A204.1 (cell line): ENCODE measurements at regions not wholly inside any gene's neighbourhood (a gene's known extent, or its start where the extent isn't known, plus 50 kb on each side); places are given as distances from the start of the nearest gene placed in this dataset.
"Not testable (repeated sequence)": the region's sequence is repeated elsewhere in the genome, so short reads cannot be mapped to it uniquely, and the experiment has no call there.

Experiments used
- FAIRE-seq: peaks from 2 replicates; lab custom pipeline; 2012; peaks lifted over from hg19 to GRCh38; lab: Jason Lieb, UNC

DNA sequence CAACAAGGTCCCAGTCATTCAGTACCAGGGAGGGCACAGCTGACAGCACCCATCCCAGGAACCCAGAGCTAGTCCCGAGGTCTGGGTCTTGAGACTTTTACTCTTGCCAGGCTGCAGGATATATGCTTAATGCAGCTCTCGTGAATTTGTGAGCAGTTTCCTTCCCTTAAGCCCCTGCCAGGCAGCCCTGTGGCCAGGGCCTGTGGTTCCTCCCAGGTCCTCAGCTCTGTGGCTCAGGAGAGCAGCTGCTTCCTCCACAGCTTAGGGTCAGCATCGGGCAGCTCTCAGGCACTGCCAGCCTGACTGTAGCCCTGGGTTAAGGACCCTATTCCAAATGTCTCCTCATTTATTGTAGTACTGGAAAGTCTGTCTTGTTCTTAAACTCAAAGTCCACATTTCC is 1384.8 kb downstream of the RPIA start:
- FAIRE-seq: no peak

GRCh38 chr2:90077948-90078347 is 1386.5 kb downstream of the RPIA start:
- no peak for FAIRE-seq

DNA sequence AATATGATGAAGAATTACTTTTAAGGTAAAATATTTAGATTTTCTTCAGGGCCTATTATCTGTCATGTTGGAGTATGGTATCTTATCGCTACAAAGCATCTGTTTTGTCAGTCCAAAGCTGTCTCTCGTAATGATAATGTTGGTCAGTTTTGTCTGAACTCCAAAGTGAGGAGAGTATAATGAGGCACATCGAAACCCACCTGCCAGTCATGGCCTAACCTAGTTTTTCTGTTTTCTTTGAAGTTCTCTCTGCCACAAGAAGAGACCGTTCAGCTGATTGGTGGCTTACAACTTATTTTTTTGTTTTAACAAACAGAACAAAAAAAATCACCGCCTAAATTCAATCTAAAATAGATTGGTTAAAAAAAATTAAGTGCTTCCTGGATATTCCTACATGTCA is 1387.9 kb downstream of the RPIA start:
- FAIRE-seq: no peak

DNA sequence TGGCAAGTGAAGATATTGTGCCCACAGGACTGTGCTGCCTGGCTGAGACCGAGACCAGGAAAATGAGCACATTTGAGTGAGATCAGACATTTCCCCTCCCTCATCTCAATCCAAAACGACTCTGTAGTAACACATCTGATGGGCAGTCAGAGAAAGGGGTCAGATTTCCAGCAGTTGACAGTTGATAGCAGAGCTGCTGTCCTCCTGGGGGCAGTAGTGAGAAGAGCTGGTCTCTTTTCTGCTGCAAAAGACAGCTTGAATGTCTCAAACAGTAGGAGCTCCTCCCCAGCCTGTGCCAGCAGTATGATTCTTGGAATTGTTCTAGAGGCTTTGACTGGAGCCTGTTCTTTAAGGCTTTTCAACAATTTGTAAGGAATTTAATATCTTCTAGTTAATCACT is 1396.3 kb downstream of the RPIA start:
- not testable (repeated sequence) for FAIRE-seq

DNA sequence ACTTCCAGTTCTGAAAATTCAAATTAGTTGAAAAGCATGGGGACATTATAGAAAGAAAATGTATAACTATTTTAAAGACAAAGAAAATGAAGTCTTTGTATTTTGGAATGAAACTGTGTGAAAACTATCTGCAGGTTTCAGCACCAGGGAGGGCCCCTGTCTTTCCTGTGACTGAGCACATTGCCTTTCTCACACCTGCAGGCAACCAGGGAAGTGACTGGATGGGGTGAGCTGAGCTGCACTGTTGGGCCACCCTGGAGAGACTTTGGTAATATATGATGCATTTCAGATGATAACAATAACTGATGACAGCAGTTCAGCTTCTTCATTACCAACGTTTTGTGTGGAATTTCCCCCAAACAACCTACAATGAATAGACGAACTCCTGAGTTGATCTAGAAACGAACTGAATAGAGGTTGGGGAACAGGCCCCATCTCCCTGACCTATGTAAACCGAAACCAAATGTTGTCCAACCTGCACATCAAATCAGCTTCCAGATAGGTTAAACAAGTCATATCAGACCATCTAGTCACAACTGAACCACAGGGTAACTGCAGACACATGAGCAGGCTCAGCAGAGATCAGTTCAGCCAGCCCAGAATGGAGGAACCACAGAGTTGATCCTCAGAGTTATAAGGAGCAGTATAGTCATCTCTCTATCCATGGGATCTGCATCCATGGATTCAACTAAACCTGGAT is 1402.2 kb downstream of the RPIA start:
- not testable (repeated sequence) for FAIRE-seq

- FAIRE-seq: not testable (repeated sequence)
These were observed 1406.1 kb downstream of the RPIA start for GRCh38 chr2:90097617-90098016.

DNA sequence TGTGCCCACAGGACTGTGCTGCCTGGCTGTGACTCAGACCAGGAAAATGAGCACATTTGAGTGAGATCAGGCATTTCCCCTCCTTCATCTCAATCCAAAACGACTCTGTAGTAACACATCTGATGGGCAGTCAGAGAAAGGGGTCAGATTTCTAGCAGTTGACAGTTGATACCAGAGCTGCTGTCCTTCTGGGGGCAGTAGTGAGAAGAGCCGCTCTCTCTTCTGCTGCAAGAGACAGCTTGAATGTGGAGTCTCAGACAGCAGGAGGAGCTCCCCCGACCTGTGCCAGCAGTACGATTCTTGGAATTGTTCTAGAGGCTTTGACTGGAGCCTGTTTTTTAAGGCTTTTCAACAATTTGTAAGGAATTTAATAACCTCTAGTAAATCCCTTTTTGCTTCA is 1413.7 kb downstream of the RPIA start:
- not testable (repeated sequence) for FAIRE-seq

DNA sequence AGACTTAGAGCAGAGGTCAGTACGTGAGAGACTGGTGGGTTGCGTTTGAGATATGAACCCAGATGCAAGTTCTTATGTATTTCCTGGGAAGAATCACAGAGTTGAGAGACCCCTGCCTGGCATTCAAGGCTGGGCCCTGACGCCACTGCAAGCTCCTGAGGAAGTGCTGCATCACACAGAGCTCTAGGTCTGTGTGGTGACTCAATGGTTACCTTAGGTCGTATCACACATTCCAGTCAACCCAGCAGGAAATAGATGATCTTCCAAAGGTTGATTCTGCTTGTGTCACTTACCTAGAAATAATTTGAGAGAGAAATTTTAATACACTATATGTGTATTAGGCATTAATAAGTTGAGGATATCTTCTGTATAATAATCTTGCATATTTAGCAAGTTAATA is 1431.9 kb downstream of the RPIA start:
- FAIRE-seq: not testable (repeated sequence)

DNA sequence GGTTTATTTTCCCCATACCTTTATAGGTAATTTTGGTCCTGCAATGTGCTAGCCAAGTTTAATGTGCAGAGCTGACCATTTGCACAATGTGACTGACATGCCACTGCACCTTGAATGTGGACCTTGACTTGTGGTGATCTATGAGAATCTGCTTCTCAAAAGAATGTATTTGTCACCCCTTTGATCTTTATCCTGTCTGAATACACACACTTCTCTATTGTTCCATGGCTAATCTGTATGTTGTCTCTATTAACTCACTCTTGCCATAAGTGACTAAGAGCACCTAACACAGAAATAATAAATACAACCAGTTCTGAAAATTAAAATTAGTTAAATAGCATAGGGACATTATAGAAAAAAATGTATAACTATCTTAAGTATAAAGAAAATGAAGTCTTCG is 1447.6 kb downstream of the RPIA start:
- FAIRE-seq: not testable (repeated sequence)

GRCh38 chr2:90141558-90141957 is 1450.1 kb downstream of the RPIA start:
- FAIRE-seq: not testable (repeated sequence)

- not testable (repeated sequence) for FAIRE-seq
These were observed 1460.3 kb downstream of the RPIA start for GRCh38 chr2:90151805-90152204.

GRCh38 chr2:90170978-90171377 is 1479.5 kb downstream of the RPIA start:
- not testable (repeated sequence) for FAIRE-seq

DNA sequence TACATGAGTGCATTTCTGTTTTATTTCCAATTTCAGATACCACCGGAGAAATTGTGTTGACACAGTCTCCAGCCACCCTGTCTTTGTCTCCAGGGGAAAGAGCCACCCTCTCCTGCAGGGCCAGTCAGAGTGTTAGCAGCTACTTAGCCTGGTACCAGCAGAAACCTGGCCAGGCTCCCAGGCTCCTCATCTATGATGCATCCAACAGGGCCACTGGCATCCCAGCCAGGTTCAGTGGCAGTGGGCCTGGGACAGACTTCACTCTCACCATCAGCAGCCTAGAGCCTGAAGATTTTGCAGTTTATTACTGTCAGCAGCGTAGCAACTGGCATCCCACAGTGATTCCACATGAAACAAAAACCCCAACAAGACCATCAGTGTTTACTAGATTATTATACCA is 1481.6 kb downstream of the RPIA start:
- FAIRE-seq: not testable (repeated sequence)

- FAIRE-seq: not testable (repeated sequence)
These were observed 1488.1 kb downstream of the RPIA start for GRCh38 chr2:90179591-90179990.

DNA sequence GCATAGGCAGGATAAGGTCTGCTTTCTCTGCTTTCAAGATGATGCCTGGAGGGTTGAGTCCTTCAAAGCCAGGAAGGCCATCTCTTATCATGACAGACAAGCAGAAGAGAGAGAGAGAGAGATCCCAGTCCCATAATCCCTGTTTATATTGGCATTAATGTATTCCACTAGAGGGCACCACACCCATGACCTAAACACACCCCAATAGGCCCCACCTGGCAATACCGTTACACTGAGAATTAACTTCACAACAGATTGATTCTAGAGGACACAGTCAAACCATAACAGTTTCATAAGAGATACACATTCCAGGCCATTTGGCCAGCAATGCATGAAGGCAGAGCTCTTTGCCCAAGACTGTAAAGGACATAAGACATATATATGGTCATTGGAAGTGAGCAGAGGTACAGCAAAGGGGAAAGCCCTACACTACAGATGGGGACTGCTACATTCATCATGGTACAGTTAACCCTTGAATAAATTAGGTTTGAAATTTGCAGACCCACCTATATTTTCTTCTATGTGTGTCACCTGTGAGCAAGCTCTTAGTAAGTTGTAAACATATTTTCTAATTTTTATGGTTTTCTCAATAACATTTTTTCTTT is 1516.1 kb downstream of the RPIA start:
- no peak for FAIRE-seq

DNA sequence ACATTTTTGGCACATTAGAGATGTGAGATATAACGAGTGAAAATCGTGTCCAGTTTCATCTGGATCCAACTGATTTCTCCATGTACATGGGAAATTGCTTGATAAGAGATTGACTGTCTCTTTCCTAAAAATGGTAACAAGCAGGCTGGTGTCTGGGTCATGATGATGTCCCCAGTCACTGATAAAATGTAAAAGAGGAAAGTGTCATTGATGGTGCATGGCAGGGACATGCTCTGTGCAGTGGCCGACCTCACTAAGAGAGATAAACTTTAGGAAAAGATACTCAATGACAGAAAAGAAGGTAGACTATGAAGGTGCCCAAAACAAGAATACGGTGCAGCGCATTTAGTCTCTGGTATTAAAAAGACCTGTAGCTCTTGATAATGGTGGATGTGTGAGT is 1517.5 kb downstream of the RPIA start:
- FAIRE-seq: no peak

GRCh38 chr2:90209806-90210205 is 1518.3 kb downstream of the RPIA start:
- FAIRE-seq: no peak

GRCh38 chr2:90215880-90216279 is 1524.4 kb downstream of the RPIA start:
- FAIRE-seq: not testable (repeated sequence)

DNA sequence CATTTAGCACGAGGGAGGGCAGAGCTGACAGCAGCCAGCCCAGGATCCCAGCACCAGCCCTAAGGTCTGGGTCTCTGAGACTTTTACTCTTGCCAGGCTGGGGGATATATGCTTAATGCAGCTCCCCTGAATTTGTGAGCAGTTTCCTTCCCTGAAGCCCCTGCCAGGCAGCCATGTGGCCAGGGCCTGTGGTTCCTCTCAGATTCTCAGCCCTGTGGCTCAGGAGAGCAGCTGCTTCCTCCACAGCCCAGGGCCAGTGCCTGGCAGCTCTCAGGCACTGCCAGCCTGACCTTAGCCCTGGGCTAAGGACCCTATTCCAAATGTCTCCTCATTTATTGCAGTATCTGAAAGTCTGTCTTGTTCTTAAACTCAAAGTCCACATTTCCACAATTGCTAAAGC is 1525.3 kb downstream of the RPIA start:
- FAIRE-seq: not testable (repeated sequence)

DNA sequence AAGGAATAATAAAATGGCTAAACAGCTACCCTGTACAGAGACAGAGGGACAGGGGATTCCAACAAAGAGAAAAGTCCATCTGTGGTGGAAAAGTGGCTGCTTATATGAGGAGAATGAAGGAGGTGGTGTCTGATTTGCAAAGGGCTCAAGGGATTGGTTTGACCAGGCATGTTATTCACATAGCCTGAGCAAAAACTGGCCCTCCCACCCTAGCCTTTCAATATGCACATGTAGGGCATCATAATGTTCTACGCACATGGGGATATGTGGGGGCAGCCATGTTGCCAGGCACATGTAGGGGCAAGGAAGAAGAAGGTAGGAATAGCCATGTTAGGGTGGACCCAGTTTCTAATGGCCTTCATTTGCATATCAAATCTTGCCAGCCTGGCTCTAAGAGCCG is 1527.1 kb downstream of the RPIA start:
- not testable (repeated sequence) for FAIRE-seq

DNA sequence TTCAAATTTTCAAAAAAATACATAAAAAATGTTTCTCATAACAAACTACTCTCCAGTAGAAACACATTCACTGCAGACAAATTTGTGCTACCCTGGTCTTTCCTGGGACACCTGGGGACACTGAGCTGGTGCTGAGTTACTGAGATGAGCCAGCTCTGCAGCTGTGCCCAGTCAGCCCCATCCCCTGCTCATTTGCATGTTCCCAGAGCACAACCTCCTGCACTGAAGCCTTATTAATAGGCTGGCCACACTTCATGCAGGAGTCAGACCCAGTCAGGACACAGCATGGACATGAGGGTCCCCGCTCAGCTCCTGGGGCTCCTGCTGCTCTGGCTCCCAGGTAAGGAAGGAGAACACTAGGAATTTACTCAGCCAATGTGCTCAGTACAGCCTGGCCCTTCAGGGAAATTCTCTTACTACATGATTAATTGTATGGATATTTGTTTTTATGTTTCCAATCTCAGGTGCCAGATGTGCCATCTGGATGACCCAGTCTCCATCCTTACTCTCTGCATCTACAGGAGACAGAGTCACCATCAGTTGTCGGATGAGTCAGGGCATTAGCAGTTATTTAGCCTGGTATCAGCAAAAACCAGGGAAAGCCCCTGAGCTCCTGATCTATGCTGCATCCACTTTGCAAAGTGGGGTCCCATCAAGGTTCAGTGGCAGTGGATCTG is 1529.3 kb downstream of the RPIA start:
- FAIRE-seq: not testable (repeated sequence)

GRCh38 chr2:90221300-90221651 is 1529.8 kb downstream of the RPIA start:
- FAIRE-seq: no peak

GRCh38 chr2:90224767-90225166 is 1533.3 kb downstream of the RPIA start:
- FAIRE-seq: not testable (repeated sequence)
